Cardiac fibroblast (primary cell): ENCODE measurements at regions not wholly inside any gene's neighbourhood (a gene's known extent, or its start where the extent isn't known, plus 50 kb on each side); places are given as distances from the start of the nearest gene placed in this dataset.

Source experiments
- DNase-seq, 2 donors: peaks; one replicate each; pipeline versions ENCODE4 v3.0.0 to v3.0.0-alpha.2; 2010; ENCODE audit warnings: low read depth in 2 of 2
- H3K4me3 ChIP-seq, 2 donors: replicated peaks in 1 of 2; 1 replicate in 1 of 2; 2 replicates in 1 of 2; pipeline ENCODE4 v1.5.1; 2011; ENCODE audit warnings: low read depth in 2 of 2, low read length in 2 of 2, mild to moderate bottlenecking in 2 of 2, moderate library complexity in 1 of 2
- TF ChIP-seq, protein P1 (sequence below): IDR thresholded peaks from one replicate; pipeline ENCODE4 v1.5.1; 2011; ENCODE audit warnings: low read depth, mild to moderate bottlenecking, low read length, inconsistent platforms

- H3K4me3 ChIP-seq = no peak overlapping the region
- TF ChIP-seq, protein P1, sequence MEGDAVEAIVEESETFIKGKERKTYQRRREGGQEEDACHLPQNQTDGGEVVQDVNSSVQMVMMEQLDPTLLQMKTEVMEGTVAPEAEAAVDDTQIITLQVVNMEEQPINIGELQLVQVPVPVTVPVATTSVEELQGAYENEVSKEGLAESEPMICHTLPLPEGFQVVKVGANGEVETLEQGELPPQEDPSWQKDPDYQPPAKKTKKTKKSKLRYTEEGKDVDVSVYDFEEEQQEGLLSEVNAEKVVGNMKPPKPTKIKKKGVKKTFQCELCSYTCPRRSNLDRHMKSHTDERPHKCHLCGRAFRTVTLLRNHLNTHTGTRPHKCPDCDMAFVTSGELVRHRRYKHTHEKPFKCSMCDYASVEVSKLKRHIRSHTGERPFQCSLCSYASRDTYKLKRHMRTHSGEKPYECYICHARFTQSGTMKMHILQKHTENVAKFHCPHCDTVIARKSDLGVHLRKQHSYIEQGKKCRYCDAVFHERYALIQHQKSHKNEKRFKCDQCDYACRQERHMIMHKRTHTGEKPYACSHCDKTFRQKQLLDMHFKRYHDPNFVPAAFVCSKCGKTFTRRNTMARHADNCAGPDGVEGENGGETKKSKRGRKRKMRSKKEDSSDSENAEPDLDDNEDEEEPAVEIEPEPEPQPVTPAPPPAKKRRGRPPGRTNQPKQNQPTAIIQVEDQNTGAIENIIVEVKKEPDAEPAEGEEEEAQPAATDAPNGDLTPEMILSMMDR = no peak
- DNase-seq = no peak
Observed at GRCh38 chr5:155353231-155353630, 339.7 kb downstream of the KIF4B start.

DNA sequence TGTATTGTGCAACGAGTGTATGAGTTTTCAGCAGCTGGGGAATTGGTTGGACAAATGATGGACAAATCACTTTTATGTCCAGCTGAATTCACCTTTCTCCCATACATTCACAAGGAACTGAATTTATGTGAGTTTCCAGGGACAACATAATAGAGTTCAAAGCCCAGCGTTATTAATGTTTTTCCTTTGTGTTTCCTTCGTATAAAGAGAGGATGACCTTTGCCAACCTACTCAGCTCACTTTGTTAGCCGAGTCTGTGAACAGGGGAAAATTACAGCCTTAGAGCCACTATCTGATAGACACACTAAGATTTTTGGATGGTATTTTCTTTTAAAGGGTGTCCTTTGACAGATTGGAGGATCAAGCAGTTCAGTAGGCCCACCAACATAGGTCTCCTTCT lies 352.5 kb downstream of the KIF4B start:
- no peak overlapping the region for H3K4me3 ChIP-seq
- TF ChIP-seq, protein P1 = no peak
- no peak for DNase-seq

GRCh38 chr5:155367841-155368240 lies 354.3 kb downstream of the KIF4B start:
- no peak overlapping the region for H3K4me3 ChIP-seq
- TF ChIP-seq, protein P1 = no peak
- no peak for DNase-seq

DNA sequence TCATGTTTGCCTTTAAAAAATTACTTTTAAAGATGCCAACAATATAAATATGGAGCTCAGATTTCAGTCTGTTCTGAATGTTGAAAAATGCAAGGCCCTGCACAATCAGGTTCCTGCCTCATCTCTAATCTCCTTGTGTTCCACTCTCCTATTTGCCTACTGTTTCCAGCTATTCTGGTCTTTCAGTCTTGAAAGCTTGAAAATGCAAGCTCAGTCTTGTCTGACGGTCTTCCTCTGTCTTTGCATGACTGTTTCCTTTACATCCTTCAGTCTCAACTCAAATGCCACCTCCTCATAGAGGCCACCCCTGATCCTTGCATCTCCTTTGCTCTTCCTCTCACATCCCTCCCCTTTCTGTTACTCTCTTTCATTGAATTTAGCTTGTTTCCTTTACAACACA lies 354.9 kb downstream of the KIF4B start:
- no peak overlapping the region for H3K4me3 ChIP-seq
- TF ChIP-seq, protein P1 = no peak
- DNase-seq = no peak

DNA sequence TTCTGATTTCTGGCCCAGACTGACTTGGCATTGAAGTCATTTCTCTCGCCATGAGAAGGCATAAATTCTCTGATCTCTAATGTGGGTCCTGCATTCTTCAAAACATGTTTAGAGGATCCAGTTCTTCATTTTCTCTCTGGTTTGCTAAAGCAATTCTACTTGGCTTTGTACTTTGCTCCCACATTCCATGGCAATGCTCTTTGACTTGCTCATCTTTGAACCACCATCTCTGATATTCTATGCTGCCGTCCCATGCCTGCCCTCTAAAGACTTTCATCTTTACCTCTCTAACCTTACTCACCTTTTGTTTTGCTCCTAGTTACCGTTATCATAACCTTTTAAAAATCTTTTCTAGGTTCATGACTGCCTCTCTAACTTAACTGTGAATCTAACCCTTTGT lies 366.9 kb downstream of the KIF4B start:
- DNase-seq = no peak
- TF ChIP-seq, protein P1 = no peak

GRCh38 chr5:155381654-155382053 lies 368.1 kb downstream of the KIF4B start:
- no peak for DNase-seq
- TF ChIP-seq, protein P1 = no peak
- no peak overlapping the region for H3K4me3 ChIP-seq

More for the DNA sequence above, 366.9 kb downstream of the KIF4B start:
- H3K4me3 ChIP-seq = no peak overlapping the region

DNA sequence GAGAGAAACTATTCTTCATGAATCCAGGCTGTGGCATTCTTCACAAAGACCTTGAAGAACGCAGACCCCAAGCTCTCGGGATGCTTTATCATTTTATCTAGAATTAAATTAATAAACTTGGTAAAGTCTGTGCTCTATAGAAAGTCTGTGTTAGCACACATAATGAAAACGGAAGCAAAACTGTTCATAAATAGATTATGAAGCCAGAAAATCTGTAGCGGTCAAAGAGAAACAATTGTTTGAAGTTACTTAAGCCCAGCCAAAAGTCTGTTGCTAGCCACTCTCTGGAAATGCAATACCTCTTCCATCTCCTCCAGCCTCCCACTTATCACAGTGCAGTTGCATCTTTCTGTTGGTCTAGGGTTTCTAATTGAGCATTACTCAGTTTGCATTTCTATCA lies 375.9 kb downstream of the KIF4B start:
- DNase-seq = no peak
- TF ChIP-seq, protein P1 = no peak
- no peak overlapping the region for H3K4me3 ChIP-seq
